KMS-11 (cell line): ENCODE measurements at regions not wholly inside any gene's neighbourhood (a gene's known extent, or its start where the extent isn't known, plus 50 kb on each side); places are given as distances from the start of the nearest gene placed in this dataset.
"Not testable (repeated sequence)": the region's sequence is repeated elsewhere in the genome, so short reads cannot be mapped to it uniquely, and the experiment has no call there.

Experiments
- H2AFZ ChIP-seq: fragments of 200-600 bp; sonication (generic); 2 replicates; pipeline ENCODE4 v1.6.1; 2016; ENCODE audit warnings: antibody characterized with exemption, mixed run types, low read depth
- H3K27ac ChIP-seq: fragments of 200-600 bp; sonication (generic); 2 replicates; pipeline ENCODE4 v1.6.1; 2016; ENCODE audit warnings: mild to moderate bottlenecking, mixed run types
- H3K27me3 ChIP-seq: fragments of 200-600 bp; sonication (generic); 2 replicates; pipeline ENCODE4 v1.6.1; 2017; ENCODE audit warnings: mild to moderate bottlenecking, low read depth, mixed run types, moderate library complexity; ENCODE audit not compliant: insufficient read depth
- H3K36me3 ChIP-seq: fragments of 200-600 bp; sonication (generic); 2 replicates; pipeline ENCODE4 v1.6.1; 2017; ENCODE audit warnings: mild to moderate bottlenecking, mixed run types; ENCODE audit not compliant: insufficient read depth
- H3K4me1 ChIP-seq: fragments of 200-600 bp; sonication (generic); 2 replicates; pipeline ENCODE4 v1.6.1; 2016; ENCODE audit warnings: mild to moderate bottlenecking, low read depth, mixed run types; ENCODE audit not compliant: poor library complexity, severe bottlenecking
- H3K4me2 ChIP-seq: fragments of 200-600 bp; sonication (generic); 2 replicates; pipeline ENCODE4 v1.7.0; 2016; ENCODE audit warnings: mild to moderate bottlenecking, mixed run types
- H3K4me3 ChIP-seq: fragments of 200-600 bp; sonication (generic); IDR thresholded peaks from 2 replicates; pipeline ENCODE4 v1.6.1; 2017; ENCODE audit warnings: low read depth, low read length, mixed read lengths; ENCODE audit not compliant: insufficient read depth
- H3K79me2 ChIP-seq: fragments of 200-600 bp; sonication (generic); 2 replicates; pipeline ENCODE4 v1.6.1; 2016; ENCODE audit warnings: low read depth, mixed run types; ENCODE audit not compliant: insufficient read depth
- H3K9ac ChIP-seq: fragments of 200-600 bp; sonication (generic); 2 replicates; pipeline ENCODE4 v1.6.1; 2016; ENCODE audit warnings: mild to moderate bottlenecking, mixed run types
- H4K20me1 ChIP-seq: fragments of 200-600 bp; sonication (generic); 2 replicates; pipeline ENCODE4 v1.6.1; 2016; ENCODE audit warnings: mild to moderate bottlenecking, mixed run types; ENCODE audit not compliant: insufficient read depth
- CTCF ChIP-seq: fragments of 200-600 bp; sonication (generic); conservative IDR thresholded peaks from 2 replicates; pipeline ENCODE4 v1.6.1; 2017; ENCODE audit warnings: low read depth, mild to moderate bottlenecking, antibody characterized with exemption, low read length, moderate library complexity, mixed read lengths

DNA sequence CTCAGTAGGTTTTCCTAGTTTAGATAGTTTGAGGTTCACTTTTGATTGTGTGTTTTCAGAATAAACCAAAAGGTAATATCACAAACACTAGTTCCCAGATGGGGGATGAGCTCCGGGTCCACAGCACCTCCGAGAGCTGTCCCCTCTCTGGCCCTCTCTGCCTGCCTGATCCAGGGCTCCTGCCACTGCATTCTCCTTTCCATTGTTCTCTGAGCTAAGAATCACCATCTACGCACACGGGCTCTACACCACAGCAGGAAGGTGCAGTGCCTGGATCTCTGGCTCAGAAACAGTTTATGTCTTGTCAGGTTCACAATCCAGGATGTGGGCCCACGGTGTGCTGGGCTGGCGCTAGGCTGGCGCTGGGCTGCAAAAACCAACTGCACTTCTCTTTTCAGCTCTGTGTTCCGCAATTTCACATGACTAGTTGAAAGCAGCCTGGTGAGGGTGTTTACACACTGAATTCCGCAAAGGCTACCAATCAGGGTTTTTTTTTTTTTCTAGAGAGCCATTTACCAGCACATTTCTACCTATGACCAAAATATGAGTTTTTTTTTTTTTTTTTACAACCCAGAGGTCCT, 167.5 kb downstream of the SOD2 start:
- Histone ChIP-seq H3K9ac (no peak overlapping the region), H4K20me1 (no peaks in the 10 kb centered on the region), H2AFZ (no peak overlapping the region), H3K4me1 (no peaks in the 10 kb centered on the region), H3K36me3 (no peaks in the 10 kb centered on the region), H3K27ac (no peak overlapping the region), H3K4me2 (no peak overlapping the region), H3K4me3 (no peak overlapping the region), H3K79me2 (no peaks in the 10 kb centered on the region), H3K27me3 (no peaks in the 10 kb centered on the region)
- TF ChIP-seq CTCF: no peak

DNA sequence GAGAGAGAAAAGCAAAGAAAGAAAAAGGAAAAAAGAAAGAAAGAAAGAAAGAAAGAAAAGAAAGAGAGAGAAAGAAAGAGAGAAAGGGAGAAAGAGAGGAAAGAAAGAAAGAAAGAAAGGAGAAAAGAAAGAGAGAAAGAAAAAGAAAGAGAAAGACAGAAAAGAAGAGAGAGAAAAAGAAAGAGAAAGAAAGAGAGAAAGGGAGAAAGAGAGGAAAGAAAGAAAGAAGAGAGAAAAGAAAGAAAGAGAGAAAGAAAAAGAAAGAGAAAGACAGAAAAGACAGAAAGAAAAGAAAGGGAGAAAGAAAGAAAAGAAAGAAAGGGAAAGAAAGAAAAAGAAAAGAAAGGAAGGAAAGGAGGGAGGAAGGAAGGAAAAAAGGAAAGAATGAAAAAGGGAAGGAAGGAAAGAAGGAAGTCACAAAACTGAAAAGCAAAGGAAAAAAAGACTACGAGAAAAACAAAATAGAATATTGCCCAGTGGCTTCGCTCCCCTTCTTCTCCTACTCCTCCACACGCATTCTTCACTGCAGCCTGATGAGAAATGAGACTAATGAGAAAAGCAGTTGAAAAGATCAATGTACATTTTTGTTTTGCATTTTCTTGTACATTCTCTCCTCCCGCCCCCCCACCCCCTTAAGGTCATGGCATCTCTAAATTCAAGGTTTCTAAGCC, 170.0 kb downstream of the SOD2 start:
- no peak overlapping the region for H3K9ac ChIP-seq
- TF ChIP-seq CTCF: no peak
- no peaks in the 10 kb centered on the region for H4K20me1 ChIP-seq
- H3K36me3 ChIP-seq: no peaks in the 10 kb centered on the region
- H3K27me3 ChIP-seq: no peaks in the 10 kb centered on the region
- no peak overlapping the region for H3K4me3 ChIP-seq
- H3K79me2 ChIP-seq: no peaks in the 10 kb centered on the region
- H3K27ac ChIP-seq: no peak overlapping the region
- H3K4me1 ChIP-seq: no peaks in the 10 kb centered on the region
- no peak overlapping the region for H2AFZ ChIP-seq
- H3K4me2 ChIP-seq: no peak overlapping the region

GRCh38 chr6:159521962-159522361, 171.1 kb downstream of the SOD2 start:
- Histone ChIP-seq H2AFZ (no peak overlapping the region), H3K4me1 (no peaks in the 10 kb centered on the region), H3K4me2 (no peak overlapping the region), H3K79me2 (no peaks in the 10 kb centered on the region), H3K4me3 (no peak overlapping the region), H3K9ac (no peak overlapping the region), H3K36me3 (no peaks in the 10 kb centered on the region), H3K27ac (no peak overlapping the region), H3K27me3 (no peaks in the 10 kb centered on the region), H4K20me1 (no peaks in the 10 kb centered on the region)
- no peak for TF ChIP-seq CTCF

- Histone ChIP-seq H3K4me1 (no peaks in the 10 kb centered on the region), H3K4me2 (no peak overlapping the region), H3K9ac (no peak overlapping the region), H3K36me3 (no peaks in the 10 kb centered on the region), H4K20me1 (no peaks in the 10 kb centered on the region), H2AFZ (no peak overlapping the region), H3K79me2 (no peaks in the 10 kb centered on the region), H3K4me3 (no peak overlapping the region), H3K27me3 (no peaks in the 10 kb centered on the region), H3K27ac (no peak overlapping the region)
- no peak for TF ChIP-seq CTCF
These were observed 173.0 kb downstream of the SOD2 start for GRCh38 chr6:159520002-159520401.

DNA sequence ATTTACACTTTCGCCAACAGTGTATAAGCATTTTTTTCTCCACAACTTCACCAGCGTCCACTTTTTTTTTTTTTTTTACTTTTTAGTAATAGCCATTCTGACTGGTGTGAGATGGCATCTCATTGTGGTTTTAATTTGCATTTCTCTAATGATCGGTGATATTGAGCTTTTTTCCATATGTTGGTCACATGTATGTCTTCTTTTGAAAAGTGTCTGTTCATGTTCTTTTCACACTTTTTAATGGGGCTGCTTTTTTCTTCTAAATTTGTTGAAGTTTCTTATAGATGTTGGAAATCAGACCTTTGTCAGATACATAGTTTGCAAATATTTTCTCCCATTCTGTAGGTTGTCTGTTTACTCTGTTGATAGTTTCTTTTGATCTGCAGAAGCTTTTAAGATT, 177.2 kb downstream of the SOD2 start:
- not testable (repeated sequence) for H3K36me3 ChIP-seq, H4K20me1 ChIP-seq, H3K27ac ChIP-seq, H3K4me2 ChIP-seq, H3K79me2 ChIP-seq, H2AFZ ChIP-seq, H3K27me3 ChIP-seq, H3K4me3 ChIP-seq, H3K4me1 ChIP-seq, H3K9ac ChIP-seq
